WTC11 (cell line): ENCODE measurements at regions not wholly inside any gene's neighbourhood (a gene's known extent, or its start where the extent isn't known, plus 50 kb on each side); places are given as distances from the start of the nearest gene placed in this dataset.

ENCODE experiments used
- ATAC-seq: fragments of 200-7000 bp; cut with Tn5 transposase; 2 replicates; pipeline ENCODE4 v1.10.0; 2021; ENCODE audit warnings: mild to moderate bottlenecking, moderate library complexity
- CTCF ChIA-PET: fragments of 300-600 bp; sonication (Branson Sonifier 250); formaldehyde crosslinking; loops from one replicate; lab custom pipeline; 2021; ENCODE audit warnings: antibody characterized with exemption; lab: Charles Lee
- POLR2A ChIA-PET: fragments of 350-600 bp; sonication (Branson Sonifier 250); formaldehyde crosslinking; loops from one replicate; lab custom pipeline; 2021; ENCODE audit warnings: antibody characterized with exemption; lab: Charles Lee
- DNase-seq: peaks from one replicate; pipeline ENCODE4 v3.0.0; 2021; ENCODE audit warnings: low spot score
- H3K27ac Mint-ChIP-seq: 2 replicates; pipeline ENCODE4 v1.8.0; 2021; ENCODE audit warnings: mixed read lengths
- H3K27me3 Mint-ChIP-seq: 2 replicates; pipeline ENCODE4 v1.8.0; 2021; ENCODE audit warnings: low read depth, mild to moderate bottlenecking, moderate library complexity, mixed read lengths
- H3K36me3 Mint-ChIP-seq: 2 replicates; pipeline ENCODE4 v1.8.0; 2021; ENCODE audit warnings: mixed read lengths
- H3K4me1 Mint-ChIP-seq: 2 replicates; pipeline ENCODE4 v1.8.0; 2022; ENCODE audit warnings: mixed read lengths
- H3K4me3 Mint-ChIP-seq: 2 replicates; pipeline ENCODE4 v1.8.0; 2021; ENCODE audit warnings: mild to moderate bottlenecking, moderate library complexity, mixed read lengths
- H3K9me3 Mint-ChIP-seq: 2 replicates; pipeline ENCODE4 v1.8.0; 2021; ENCODE audit warnings: mixed read lengths
- ATF2 ChIP-seq: sonication (generic); formaldehyde crosslinking; IDR thresholded peaks from 2 replicates; pipeline ENCODE4 v1.8.1; 2022; ENCODE audit warnings: low read depth, missing genetic modification reagents, borderline replicate concordance
- CBFB ChIP-seq: sonication (generic); formaldehyde crosslinking; IDR thresholded peaks from 2 replicates; pipeline ENCODE4 v1.8.1; 2022; ENCODE audit warnings: mild to moderate bottlenecking, low read depth, missing genetic modification reagents
- CTCF ChIP-seq: fragments of 200-600 bp; IDR thresholded peaks from 2 replicates; pipeline ENCODE4 v1.8.0; 2022; ENCODE audit warnings: antibody characterized with exemption
- E2F1 ChIP-seq: sonication (generic); formaldehyde crosslinking; IDR thresholded peaks from 2 replicates; pipeline ENCODE4 v1.8.0; 2022; ENCODE audit warnings: mild to moderate bottlenecking, missing genetic modification reagents
- E2F5 ChIP-seq: sonication (generic); formaldehyde crosslinking; IDR thresholded peaks from 2 replicates; pipeline ENCODE4 v1.8.1; 2022; ENCODE audit warnings: mild to moderate bottlenecking, moderate library complexity, missing genetic modification reagents
- FOXK1 ChIP-seq: sonication (generic); formaldehyde crosslinking; IDR thresholded peaks from 2 replicates; pipeline ENCODE4 v1.8.0; 2022; ENCODE audit warnings: mild to moderate bottlenecking, moderate library complexity, missing genetic modification reagents
- GRHL2 ChIP-seq: fragments of 250-450 bp; sonication (Bioruptor Pico); IDR thresholded peaks from 2 replicates; pipeline ENCODE4 v1.8.0; 2022; ENCODE audit warnings: mild to moderate bottlenecking, moderate library complexity; ENCODE audit not compliant: insufficient replicate concordance, severe bottlenecking
- MLX ChIP-seq: sonication (generic); formaldehyde crosslinking; IDR thresholded peaks from 2 replicates; pipeline ENCODE4 v1.8.1; 2023; ENCODE audit warnings: mild to moderate bottlenecking, missing genetic modification reagents, moderate library complexity
- NR2C2 ChIP-seq: sonication (generic); formaldehyde crosslinking; IDR thresholded peaks from 2 replicates; pipeline ENCODE4 v1.8.0; 2022; ENCODE audit warnings: mild to moderate bottlenecking, missing genetic modification reagents
- NR3C1 ChIP-seq: sonication (generic); formaldehyde crosslinking; conservative IDR thresholded peaks from 2 replicates; pipeline ENCODE4 v1.8.1; 2023; ENCODE audit warnings: low read depth, mild to moderate bottlenecking, missing genetic modification reagents
- PRDM15 ChIP-seq: sonication (generic); formaldehyde crosslinking; IDR thresholded peaks from 2 replicates; pipeline ENCODE4 v1.8.0; 2022; ENCODE audit warnings: missing genetic modification reagents
- RELA ChIP-seq: sonication (generic); formaldehyde crosslinking; IDR thresholded peaks from 2 replicates; pipeline ENCODE4 v1.8.1; 2022; ENCODE audit warnings: missing genetic modification reagents, mild to moderate bottlenecking, borderline replicate concordance
- TEAD1 ChIP-seq: sonication (generic); formaldehyde crosslinking; IDR thresholded peaks from 2 replicates; pipeline ENCODE4 v1.8.0; 2022; ENCODE audit warnings: mild to moderate bottlenecking, missing genetic modification reagents
- TEAD4 ChIP-seq: sonication (generic); formaldehyde crosslinking; IDR thresholded peaks from 2 replicates; pipeline ENCODE4 v1.8.0; 2022; ENCODE audit warnings: mild to moderate bottlenecking, missing genetic modification reagents
- USF1 ChIP-seq: sonication (generic); formaldehyde crosslinking; IDR thresholded peaks from 2 replicates; pipeline ENCODE4 v1.8.0; 2022; ENCODE audit warnings: mild to moderate bottlenecking, missing genetic modification reagents
- ZBTB21 ChIP-seq: sonication (generic); formaldehyde crosslinking; IDR thresholded peaks from 2 replicates; pipeline ENCODE4 v1.8.1; 2023; ENCODE audit warnings: mild to moderate bottlenecking, missing genetic modification reagents, borderline replicate concordance
- ZNF263 ChIP-seq: sonication (generic); formaldehyde crosslinking; IDR thresholded peaks from 2 replicates; pipeline ENCODE4 v1.8.1; 2022; ENCODE audit warnings: low read depth, mild to moderate bottlenecking, moderate library complexity, missing genetic modification reagents
- ZNF317 ChIP-seq: sonication (generic); formaldehyde crosslinking; IDR thresholded peaks from 2 replicates; pipeline ENCODE4 v1.8.1; 2023; ENCODE audit warnings: low read depth, mild to moderate bottlenecking, moderate library complexity, missing genetic modification reagents, borderline replicate concordance
- ZNF671 ChIP-seq: fragments of 250-450 bp; sonication (Bioruptor Pico); IDR thresholded peaks from 2 replicates; pipeline ENCODE4 v1.8.0; 2021; ENCODE audit warnings: mild to moderate bottlenecking
- ZSCAN18 ChIP-seq: fragments of 250-450 bp; sonication (Bioruptor Pico); IDR thresholded peaks from 2 replicates; pipeline ENCODE4 v2.1.2; 2022; ENCODE audit warnings: mild to moderate bottlenecking, moderate library complexity

- no peak for TF ChIP-seq MLX
- no peak for TF ChIP-seq FOXK1 (CRISPR knock-in tag)
- no peak for TF ChIP-seq ZNF671
- TF ChIP-seq CBFB: no peak
- TF ChIP-seq ZNF317: no peak
- no peak for TF ChIP-seq GRHL2
- TF ChIP-seq NR3C1: no peak
Measured at GRCh38 chr12:93091886-93092648, 163.0 kb upstream of the EEA1 start (continued).

GRCh38 chr12:93092649-93092945 lies 163.5 kb upstream of the EEA1 start:
- no peaks in the 10 kb centered on the region for H3K9me3 Mint-ChIP-seq

GRCh38 chr12:93093243-93093642 lies 164.1 kb upstream of the EEA1 start:
- POLR2A ChIA-PET: no interaction called here
- DNase-seq: no peak
- Mint-ChIP-seq H3K36me3 (no peaks in the 10 kb centered on the region), H3K4me3 (no peak overlapping the region), H3K27ac (no peak overlapping the region), H3K4me1 (peaks cover 8% of the 10 kb centered on the region), H3K27me3 (no peaks in the 10 kb centered on the region), H3K9me3 (peaks cover 2% of the 10 kb centered on the region)
- CTCF ChIA-PET: no interaction called here
- ATAC-seq: no peak
- TF ChIP-seq USF1 (CRISPR knock-in tag) (no peak), CTCF (no peak), TEAD4 (CRISPR knock-in tag) (no peak), PRDM15 (CRISPR knock-in tag) (no peak), E2F5 (CRISPR knock-in tag) (no peak), NR2C2 (CRISPR knock-in tag) (no peak), RELA (no peak), E2F1 (CRISPR knock-in tag) (no peak), ATF2 (no peak), TEAD1 (CRISPR knock-in tag) (no peak), ZNF263 (CRISPR knock-in tag) (no peak), ZSCAN18 (CRISPR knock-in tag) (no peak)

More at GRCh38 chr12:93092649-93092945, 163.5 kb upstream of the EEA1 start:
- peaks cover 14% of the 10 kb centered on the region for H3K4me1 Mint-ChIP-seq
- POLR2A ChIA-PET: no interaction called here
- DNase-seq: no peak
- no peaks in the 10 kb centered on the region for H3K36me3 Mint-ChIP-seq
- H3K4me3 Mint-ChIP-seq: no peak overlapping the region
- H3K27ac Mint-ChIP-seq: no peak overlapping the region
- H3K27me3 Mint-ChIP-seq: no peaks in the 10 kb centered on the region
- CTCF ChIA-PET: no interaction called here
- ATAC-seq: no peak
- TF ChIP-seq ZBTB21 (CRISPR knock-in tag): no peak
